Erythroblast (primary cell): ENCODE measurements at regions not wholly inside any gene's neighbourhood (a gene's known extent, or its start where the extent isn't known, plus 50 kb on each side); places are given as distances from the start of the nearest gene placed in this dataset.
"Not testable (repeated sequence)": the region's sequence is repeated elsewhere in the genome, so short reads cannot be mapped to it uniquely, and the experiment has no call there.

ENCODE experiments used
- DNase-seq, 2 experiments: peaks; one replicate each; lab custom pipeline; 2025; lab: John Stamatoyannopoulos, UW
- GATA1 ChIP-seq: IDR thresholded peaks from 2 replicates; pipeline ENCODE4 v1.6.1; 2011; ENCODE audit warnings: low read depth, mild to moderate bottlenecking, control low read depth, low read length, moderate library complexity
- POLR2A ChIP-seq: IDR thresholded peaks from 2 replicates; pipeline ENCODE4 v1.6.1; 2011; ENCODE audit warnings: mild to moderate bottlenecking, low read length

GRCh38 chr5:27476356-27476988 lies 438.1 kb upstream of the CDH9 start:
- TF ChIP-seq POLR2A = no peak
- no peak for TF ChIP-seq GATA1
- no peak for DNase-seq

GRCh38 chr5:27475063-27475462 lies 436.7 kb upstream of the CDH9 start:
- TF ChIP-seq GATA1 (no peak), POLR2A (no peak)
- no peak for DNase-seq

- DNase-seq = no peak
- TF ChIP-seq POLR2A (no peak), GATA1 (no peak)
Measured at GRCh38 chr5:27474395-27474794, 436.0 kb upstream of the CDH9 start.

- TF ChIP-seq POLR2A (no peak), GATA1 (no peak)
- no peak for DNase-seq
Measured at GRCh38 chr5:27474047-27474309, 435.6 kb upstream of the CDH9 start.

- no peak for DNase-seq
- TF ChIP-seq POLR2A (no peak), GATA1 (no peak)
Measured at GRCh38 chr5:27473307-27474046, 435.1 kb upstream of the CDH9 start.

GRCh38 chr5:27472871-27473270 lies 434.5 kb upstream of the CDH9 start:
- DNase-seq = peak in 1 of 2 experiments; percentile 1
- no peak for TF ChIP-seq POLR2A

- DNase-seq = peak; percentile 45 to 65
- TF ChIP-seq GATA1 (no peak), POLR2A (peak; percentile 42)
Measured at GRCh38 chr5:27472000-27472763, 433.8 kb upstream of the CDH9 start.

GRCh38 chr5:27466959-27467358 lies 428.6 kb upstream of the CDH9 start:
- TF ChIP-seq POLR2A (no peak), GATA1 (no peak)
- no peak for DNase-seq

- TF ChIP-seq GATA1 = no peak
- TF ChIP-seq POLR2A = no peak
- no peak for DNase-seq
Measured at GRCh38 chr5:27465140-27465539, 426.8 kb upstream of the CDH9 start.

GRCh38 chr5:27463446-27464149 lies 425.2 kb upstream of the CDH9 start:
- no peak for TF ChIP-seq POLR2A
- TF ChIP-seq GATA1 = no peak
- DNase-seq = no peak

- TF ChIP-seq POLR2A (no peak), GATA1 (no peak)
- DNase-seq = no peak
Measured at GRCh38 chr5:27462936-27463335, 424.6 kb upstream of the CDH9 start.

- DNase-seq = no peak
- no peak for TF ChIP-seq POLR2A
- no peak for TF ChIP-seq GATA1
Measured at GRCh38 chr5:27458287-27458686, 419.9 kb upstream of the CDH9 start.

GRCh38 chr5:27451377-27451776 lies 413.0 kb upstream of the CDH9 start:
- TF ChIP-seq POLR2A = no peak
- no peak for TF ChIP-seq GATA1
- DNase-seq = no peak

GRCh38 chr5:27450607-27451006 lies 412.2 kb upstream of the CDH9 start:
- DNase-seq = no peak
- TF ChIP-seq GATA1 (no peak), POLR2A (no peak)

- not testable (repeated sequence) for DNase-seq
Measured at GRCh38 chr5:27439383-27439782, 401.0 kb upstream of the CDH9 start.
